VCaP (cell line): ENCODE measurements at regions not wholly inside any gene's neighbourhood (a gene's known extent, or its start where the extent isn't known, plus 50 kb on each side); places are given as distances from the start of the nearest gene placed in this dataset.

Source experiments
- H3K27ac ChIP-seq: fragments of 450-650 bp; 2 replicates; pipeline ENCODE4 v1.5.1; 2017
- TF ChIP-seq, protein P1 (sequence below): fragments of 450-650 bp; conservative IDR thresholded peaks from 2 replicates; pipeline ENCODE4 v1.5.1; 2017; ENCODE audit warnings: mild to moderate bottlenecking, moderate library complexity

DNA sequence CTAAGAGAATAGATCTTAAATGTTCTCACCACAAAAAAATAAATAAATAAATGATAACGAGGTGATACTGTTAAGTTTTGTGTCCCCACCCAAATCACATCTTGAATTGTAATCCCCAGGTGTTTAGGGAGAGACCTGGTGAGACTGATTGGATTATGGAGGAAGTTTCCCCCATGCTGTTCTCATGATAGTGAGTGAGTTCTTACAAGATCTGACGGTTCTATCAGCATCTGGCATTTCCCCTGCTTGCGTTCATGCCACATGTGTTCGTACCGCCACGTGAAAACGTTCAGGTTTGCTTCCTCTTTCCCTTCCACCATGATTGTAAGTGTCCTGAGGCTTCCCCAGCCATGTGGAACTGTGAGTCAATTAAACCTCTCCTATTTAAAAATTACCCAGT lies 1514.8 kb upstream of the TENM4 start:
- no peak overlapping the region for H3K27ac ChIP-seq
- TF ChIP-seq, protein P1, sequence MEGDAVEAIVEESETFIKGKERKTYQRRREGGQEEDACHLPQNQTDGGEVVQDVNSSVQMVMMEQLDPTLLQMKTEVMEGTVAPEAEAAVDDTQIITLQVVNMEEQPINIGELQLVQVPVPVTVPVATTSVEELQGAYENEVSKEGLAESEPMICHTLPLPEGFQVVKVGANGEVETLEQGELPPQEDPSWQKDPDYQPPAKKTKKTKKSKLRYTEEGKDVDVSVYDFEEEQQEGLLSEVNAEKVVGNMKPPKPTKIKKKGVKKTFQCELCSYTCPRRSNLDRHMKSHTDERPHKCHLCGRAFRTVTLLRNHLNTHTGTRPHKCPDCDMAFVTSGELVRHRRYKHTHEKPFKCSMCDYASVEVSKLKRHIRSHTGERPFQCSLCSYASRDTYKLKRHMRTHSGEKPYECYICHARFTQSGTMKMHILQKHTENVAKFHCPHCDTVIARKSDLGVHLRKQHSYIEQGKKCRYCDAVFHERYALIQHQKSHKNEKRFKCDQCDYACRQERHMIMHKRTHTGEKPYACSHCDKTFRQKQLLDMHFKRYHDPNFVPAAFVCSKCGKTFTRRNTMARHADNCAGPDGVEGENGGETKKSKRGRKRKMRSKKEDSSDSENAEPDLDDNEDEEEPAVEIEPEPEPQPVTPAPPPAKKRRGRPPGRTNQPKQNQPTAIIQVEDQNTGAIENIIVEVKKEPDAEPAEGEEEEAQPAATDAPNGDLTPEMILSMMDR, result no peak

DNA sequence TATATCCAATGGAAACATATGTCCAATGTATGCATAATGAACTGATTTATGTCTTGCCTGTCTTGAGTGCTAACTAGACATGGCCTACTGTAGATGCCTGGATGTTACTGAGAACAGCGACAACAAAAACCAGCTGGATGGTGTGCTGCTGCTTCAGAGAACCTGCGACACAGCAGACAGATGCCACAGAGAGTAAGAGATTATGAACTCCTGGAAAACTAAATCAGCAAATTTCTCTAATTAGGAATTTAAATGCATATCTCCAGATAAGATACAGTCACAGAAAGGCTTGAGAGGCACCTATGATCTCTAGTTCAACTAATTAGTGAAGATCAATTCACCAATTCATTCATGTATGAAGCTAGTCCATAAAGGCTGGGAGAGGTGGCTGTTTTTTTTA lies 1508.0 kb upstream of the TENM4 start:
- TF ChIP-seq, protein P1, result no peak
- H3K27ac ChIP-seq, result no peak overlapping the region

DNA sequence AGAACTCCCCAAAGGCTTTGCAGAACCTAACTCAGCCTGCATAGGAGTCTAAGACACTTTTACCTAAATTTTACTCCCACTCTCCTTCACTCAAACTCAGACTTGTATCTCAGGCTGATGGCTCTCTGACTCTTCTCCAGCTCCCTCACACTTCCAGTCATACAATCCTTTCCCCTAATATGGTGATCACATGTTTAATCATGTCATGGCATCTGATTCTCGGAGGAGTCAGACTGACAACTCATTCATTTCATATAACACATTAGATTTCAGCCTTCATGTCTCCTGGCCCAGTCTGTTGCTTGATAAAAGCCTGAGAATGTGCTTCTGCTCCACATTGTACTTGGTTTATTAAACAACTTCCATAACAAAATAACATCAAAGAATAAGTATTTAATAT lies 1503.9 kb upstream of the TENM4 start:
- H3K27ac ChIP-seq, result no peak overlapping the region
- TF ChIP-seq, protein P1, result no peak

DNA sequence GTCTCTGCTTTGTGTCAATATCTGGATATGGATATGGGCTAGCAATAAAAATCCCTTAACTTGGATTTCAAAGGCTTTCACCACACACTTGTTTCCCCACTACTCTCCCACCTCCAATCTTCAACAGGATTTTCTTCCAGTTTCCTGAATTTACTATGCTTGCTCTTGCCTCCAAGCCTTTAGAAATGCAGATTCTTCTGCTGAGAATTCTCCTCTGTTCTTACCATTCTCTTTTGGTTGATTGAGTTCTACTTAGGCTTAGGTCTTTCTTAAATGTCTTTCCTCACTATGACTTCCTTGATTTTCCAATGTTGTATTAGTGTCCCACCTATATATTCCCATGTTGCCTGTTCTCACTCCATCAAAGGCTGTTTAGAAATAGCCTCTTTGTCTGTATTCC lies 1502.4 kb upstream of the TENM4 start:
- TF ChIP-seq, protein P1, result no peak
- H3K27ac ChIP-seq, result no peak overlapping the region

DNA sequence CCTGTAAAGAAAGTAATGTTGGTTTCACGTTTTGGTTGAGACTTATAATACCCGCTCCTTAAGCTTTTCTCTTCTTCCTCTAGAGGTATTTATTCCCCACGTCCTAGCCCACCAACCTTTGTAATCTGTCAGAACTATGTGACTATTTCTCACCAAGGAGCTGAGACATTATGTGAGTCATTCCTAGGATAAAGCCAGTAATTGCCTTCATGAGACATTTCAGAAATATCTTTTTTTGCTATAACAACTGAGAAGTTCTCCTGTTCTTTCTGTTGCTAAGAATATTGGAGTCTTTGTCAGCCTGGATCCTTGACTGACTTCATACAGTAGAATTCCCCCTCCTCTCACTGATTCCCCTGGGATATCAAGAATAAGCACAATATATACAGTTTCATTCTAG lies 1497.0 kb upstream of the TENM4 start:
- H3K27ac ChIP-seq, result no peak overlapping the region
- TF ChIP-seq, protein P1, result no peak

DNA sequence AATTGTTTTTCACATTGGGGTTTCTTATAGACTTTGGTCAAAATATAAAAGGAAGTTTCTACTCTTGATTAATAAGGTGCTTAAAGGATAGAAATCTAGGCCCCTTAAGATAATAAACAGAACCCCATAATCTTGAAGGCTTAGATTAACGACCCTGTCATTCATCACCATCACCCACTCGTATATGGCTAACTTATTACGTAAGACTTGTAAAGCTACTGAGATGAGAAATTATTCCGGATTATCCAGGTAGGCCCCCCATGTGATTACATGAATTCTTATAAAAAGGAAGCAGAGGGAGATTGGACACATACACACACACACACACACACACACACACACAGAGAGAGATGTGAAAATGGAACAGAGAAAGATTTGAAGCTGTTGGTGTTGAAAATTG lies 1489.2 kb upstream of the TENM4 start:
- H3K27ac ChIP-seq, result no peak overlapping the region
- TF ChIP-seq, protein P1, result no peak

DNA sequence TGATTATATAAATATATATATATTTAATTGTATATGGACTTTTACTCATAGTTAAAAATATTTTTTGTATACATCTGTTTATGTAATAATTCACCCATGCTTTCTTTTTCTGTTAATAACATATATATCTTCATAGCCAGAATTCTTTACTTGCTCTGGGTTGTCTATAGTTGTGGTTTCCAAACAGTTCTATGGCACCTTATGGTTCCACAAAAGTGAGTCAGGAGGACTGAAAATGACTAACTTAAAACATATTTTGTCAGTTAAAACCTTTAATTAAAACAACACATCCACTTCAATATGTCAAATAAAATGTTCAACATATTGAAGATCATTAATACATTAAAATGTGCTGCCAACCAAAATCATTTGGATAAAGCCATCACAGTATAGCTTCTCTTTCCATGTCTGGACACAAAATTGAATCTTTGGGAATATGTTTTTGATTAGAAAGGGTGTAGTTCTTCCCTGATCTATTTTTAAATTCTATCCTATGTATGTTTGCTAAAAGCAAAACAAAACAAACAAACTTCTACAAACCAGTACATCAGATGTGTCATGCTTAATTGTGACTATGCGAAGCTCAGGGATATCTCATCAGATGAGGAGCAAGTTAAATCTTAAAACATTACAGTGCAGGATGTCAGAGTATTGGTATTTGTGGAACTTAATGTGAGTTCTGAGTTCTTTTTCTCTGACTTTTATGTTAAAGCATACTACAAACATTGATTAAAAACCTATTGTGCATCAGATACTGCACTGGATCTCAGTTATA lies 1488.4 kb upstream of the TENM4 start:
- TF ChIP-seq, protein P1, result no peak
- H3K27ac ChIP-seq, result no peak overlapping the region
